Colonic mucosa (tissue), 4 donors: ENCODE measurements at regions not wholly inside any gene's neighbourhood (a gene's known extent, or its start where the extent isn't known, plus 50 kb on each side); places are given as distances from the start of the nearest gene placed in this dataset.

Source experiments
- DNase-seq: peaks from one replicate; pipeline ENCODE4 v3.0.0-alpha.2; 2020
- H3K27ac ChIP-seq: fragments of 200-600 bp; one replicate; pipeline ENCODE4 v1.8.0; 2021
- H3K27me3 ChIP-seq: fragments of 200-600 bp; one replicate; pipeline ENCODE4 v1.8.0; 2021
- H3K36me3 ChIP-seq: fragments of 200-600 bp; one replicate; pipeline ENCODE4 v1.8.0; 2021
- H3K4me1 ChIP-seq: fragments of 200-600 bp; one replicate; pipeline ENCODE4 v1.8.0; 2021; ENCODE audit warnings: mild to moderate bottlenecking
- H3K4me3 ChIP-seq: fragments of 200-600 bp; one replicate; pipeline ENCODE4 v1.8.0; 2021
- H3K9ac ChIP-seq, 2 donors: one replicate each; pipeline ENCODE4 v1.7.0; 2013; ENCODE audit warnings: control low read depth in 2 of 2, low read depth in 2 of 2, low read length in 2 of 2
- H3K9me3 ChIP-seq: fragments of 200-600 bp; one replicate; pipeline ENCODE4 v1.8.0; 2021
- intact Hi-C: fragments of 100-400 bp; cut with DNase I; formaldehyde crosslinking; loops from one replicate; pipeline ENCODE4 v1.14.1; 2022
- TF ChIP-seq, protein P1 (sequence below): fragments of 200-600 bp; IDR thresholded peaks from one replicate; pipeline ENCODE4 v1.8.0; 2022; ENCODE audit warnings: antibody characterized with exemption, mild to moderate bottlenecking
- donor health status: healthy.
- donor health status: DM: no; HTN: no; CAD: no.
- donor health status: DM: no; HTN: no; CAD: no.

DNA sequence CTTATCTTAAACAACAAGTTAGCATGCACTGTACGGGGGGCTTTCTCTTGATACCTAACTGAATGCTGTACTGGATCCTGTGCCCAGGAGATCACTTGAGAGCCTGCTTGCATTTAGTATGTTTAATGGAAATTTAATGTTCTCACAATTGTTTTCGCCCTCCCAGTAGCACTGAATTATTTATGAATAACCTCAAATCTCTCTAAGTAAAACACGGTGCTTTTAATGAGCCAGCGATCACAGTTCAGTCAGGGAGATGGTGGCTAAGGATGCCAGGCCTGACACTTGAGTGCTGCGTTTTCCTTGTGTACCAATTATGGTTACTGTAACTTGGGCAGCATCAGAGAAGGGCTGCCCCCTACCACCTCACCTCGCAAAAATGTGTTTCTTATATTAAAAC, 115.5 kb upstream of the ADARB2 start:
- Histone ChIP-seq H3K27me3 (no peaks in the 10 kb centered on the region), H3K4me3 (no peak overlapping the region), H3K9ac (no peak overlapping the region), H3K36me3 (no peaks in the 10 kb centered on the region), H3K9me3 (no peaks in the 10 kb centered on the region), H3K27ac (no peak overlapping the region), H3K4me1 (no peaks in the 10 kb centered on the region)
- TF ChIP-seq, protein P1, sequence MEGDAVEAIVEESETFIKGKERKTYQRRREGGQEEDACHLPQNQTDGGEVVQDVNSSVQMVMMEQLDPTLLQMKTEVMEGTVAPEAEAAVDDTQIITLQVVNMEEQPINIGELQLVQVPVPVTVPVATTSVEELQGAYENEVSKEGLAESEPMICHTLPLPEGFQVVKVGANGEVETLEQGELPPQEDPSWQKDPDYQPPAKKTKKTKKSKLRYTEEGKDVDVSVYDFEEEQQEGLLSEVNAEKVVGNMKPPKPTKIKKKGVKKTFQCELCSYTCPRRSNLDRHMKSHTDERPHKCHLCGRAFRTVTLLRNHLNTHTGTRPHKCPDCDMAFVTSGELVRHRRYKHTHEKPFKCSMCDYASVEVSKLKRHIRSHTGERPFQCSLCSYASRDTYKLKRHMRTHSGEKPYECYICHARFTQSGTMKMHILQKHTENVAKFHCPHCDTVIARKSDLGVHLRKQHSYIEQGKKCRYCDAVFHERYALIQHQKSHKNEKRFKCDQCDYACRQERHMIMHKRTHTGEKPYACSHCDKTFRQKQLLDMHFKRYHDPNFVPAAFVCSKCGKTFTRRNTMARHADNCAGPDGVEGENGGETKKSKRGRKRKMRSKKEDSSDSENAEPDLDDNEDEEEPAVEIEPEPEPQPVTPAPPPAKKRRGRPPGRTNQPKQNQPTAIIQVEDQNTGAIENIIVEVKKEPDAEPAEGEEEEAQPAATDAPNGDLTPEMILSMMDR = no peak
- DNase-seq = no peak
- intact Hi-C loops = no loop called here

DNA sequence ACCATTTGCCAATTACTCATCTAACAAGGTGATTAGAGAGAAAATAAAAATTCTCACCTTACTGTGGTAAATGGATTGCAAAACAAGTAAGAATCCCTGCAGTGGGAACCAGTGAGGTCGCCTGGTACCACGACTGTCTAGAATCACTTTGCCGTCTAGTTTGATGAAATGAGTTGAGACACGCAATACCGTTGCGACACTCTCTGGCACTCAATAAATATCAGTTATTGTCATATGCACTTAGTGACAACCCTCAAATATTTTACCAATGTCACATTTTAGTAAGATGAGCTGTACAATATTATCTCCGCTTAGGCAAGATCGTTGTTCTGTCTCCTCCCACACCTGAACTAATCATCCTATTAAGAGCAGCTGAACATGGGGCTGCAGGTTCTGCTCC, 114.4 kb upstream of the ADARB2 start:
- H3K9me3 ChIP-seq = no peaks in the 10 kb centered on the region
- no peaks in the 10 kb centered on the region for H3K4me1 ChIP-seq
- TF ChIP-seq, protein P1 = no peak
- H3K36me3 ChIP-seq = no peaks in the 10 kb centered on the region
- intact Hi-C loops = no loop called here
- DNase-seq = no peak
- no peaks in the 10 kb centered on the region for H3K27me3 ChIP-seq
- no peak overlapping the region for H3K27ac ChIP-seq
- no peak overlapping the region for H3K9ac ChIP-seq
- no peak overlapping the region for H3K4me3 ChIP-seq

DNA sequence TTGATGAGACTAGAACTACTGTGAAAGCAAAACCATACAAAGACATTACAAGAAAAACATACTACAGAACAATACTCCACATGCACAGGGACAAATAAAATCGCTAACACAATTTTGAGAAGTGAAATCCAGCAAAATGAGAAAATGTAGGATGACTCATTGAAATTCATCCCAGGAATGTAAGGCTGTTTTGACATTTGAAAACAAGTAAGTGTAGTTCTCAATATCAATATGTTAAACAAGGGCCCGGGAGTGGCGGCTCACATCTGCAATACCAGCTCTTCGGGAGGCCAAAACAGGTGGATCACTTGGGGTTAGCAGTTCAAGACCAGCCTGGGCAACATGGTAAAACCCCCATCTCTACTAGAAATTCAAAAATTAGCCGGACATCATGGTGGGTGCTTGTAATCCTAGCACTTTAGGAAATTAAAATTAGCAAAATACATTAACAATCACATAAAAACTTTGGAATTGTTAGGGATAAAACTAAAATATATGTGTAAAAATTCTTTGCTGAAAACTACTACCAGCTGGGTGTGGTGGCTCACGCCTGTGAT, 113.7 kb upstream of the ADARB2 start:
- no peaks in the 10 kb centered on the region for H3K4me1 ChIP-seq
- intact Hi-C loops = no loop called here
- no peak overlapping the region for H3K27ac ChIP-seq
- H3K9ac ChIP-seq = no peak overlapping the region
- H3K36me3 ChIP-seq = no peaks in the 10 kb centered on the region
- no peaks in the 10 kb centered on the region for H3K9me3 ChIP-seq
- TF ChIP-seq, protein P1 = no peak
- DNase-seq = no peak
- H3K27me3 ChIP-seq = no peaks in the 10 kb centered on the region
- no peak overlapping the region for H3K4me3 ChIP-seq

DNA sequence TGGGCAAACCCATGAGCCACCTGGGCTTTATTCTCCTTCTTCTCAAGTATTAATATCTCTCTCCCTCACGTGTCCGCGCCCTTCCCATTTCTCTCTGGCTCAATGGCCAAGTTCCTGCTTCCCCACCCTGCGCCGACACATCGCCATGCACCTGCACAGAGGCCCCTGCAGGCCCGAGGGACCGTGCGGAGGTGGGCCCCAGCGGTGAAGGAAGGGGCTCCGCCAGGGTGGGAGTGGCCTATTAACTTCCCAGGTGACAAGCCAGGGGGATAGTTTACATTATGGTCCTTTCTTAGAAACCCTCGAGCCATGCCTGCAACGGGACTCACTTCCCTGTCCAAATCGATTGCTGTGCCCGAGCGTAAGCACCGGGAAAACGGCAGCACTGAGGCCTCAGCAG, 110.0 kb upstream of the ADARB2 start:
- no peak for DNase-seq
- intact Hi-C loops = no loop called here
- H3K9me3 ChIP-seq = no peaks in the 10 kb centered on the region
- no peaks in the 10 kb centered on the region for H3K4me1 ChIP-seq
- H3K36me3 ChIP-seq = no peaks in the 10 kb centered on the region
- no peaks in the 10 kb centered on the region for H3K27me3 ChIP-seq
- TF ChIP-seq, protein P1 = no peak
- H3K9ac ChIP-seq = no peak overlapping the region
- no peak overlapping the region for H3K4me3 ChIP-seq
- no peak overlapping the region for H3K27ac ChIP-seq

DNA sequence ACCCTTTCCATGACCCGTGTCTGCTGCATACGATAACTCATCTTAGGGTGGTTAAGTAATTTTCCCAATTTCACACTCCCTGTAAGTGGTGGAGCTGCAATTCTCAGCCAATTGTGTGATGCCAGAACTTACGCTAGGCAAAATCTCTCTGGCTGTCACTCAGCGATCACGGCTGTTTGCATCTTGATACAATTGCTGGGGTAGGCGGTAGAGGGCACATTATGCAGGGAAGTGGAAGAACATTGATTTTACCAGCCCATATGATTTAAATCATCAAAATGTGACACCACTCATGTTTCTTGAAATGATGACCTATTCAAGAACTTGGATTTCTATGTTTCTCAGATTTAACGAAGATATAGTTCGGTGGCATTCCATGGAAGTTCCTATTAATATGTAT, 108.7 kb upstream of the ADARB2 start:
- Histone ChIP-seq H3K4me3 (no peak overlapping the region), H3K9me3 (no peaks in the 10 kb centered on the region), H3K27ac (no peak overlapping the region), H3K27me3 (no peaks in the 10 kb centered on the region), H3K9ac (no peak overlapping the region), H3K4me1 (no peaks in the 10 kb centered on the region), H3K36me3 (no peaks in the 10 kb centered on the region)
- TF ChIP-seq, protein P1 = no peak
- intact Hi-C loops = no loop called here
- DNase-seq = no peak

DNA sequence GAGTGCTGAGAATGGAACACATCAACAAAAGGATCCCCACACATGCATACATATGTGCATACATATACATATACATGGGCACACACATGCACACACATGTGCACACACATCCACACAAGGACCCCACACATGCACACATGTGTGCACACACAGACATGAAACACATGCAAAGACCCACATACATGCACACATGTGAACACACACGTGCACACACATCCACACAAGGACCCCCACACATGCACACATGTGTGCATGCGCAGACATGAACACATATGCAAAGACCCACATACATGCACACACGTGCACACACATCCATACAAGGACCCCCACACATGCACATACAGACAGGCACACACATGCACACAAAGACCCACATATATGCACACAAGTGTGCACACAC, 104.4 kb upstream of the ADARB2 start:
- no peaks in the 10 kb centered on the region for H3K4me1 ChIP-seq
- H3K36me3 ChIP-seq = no peaks in the 10 kb centered on the region
- TF ChIP-seq, protein P1 = no peak
- no peak overlapping the region for H3K4me3 ChIP-seq
- no peaks in the 10 kb centered on the region for H3K9me3 ChIP-seq
- no peak overlapping the region for H3K27ac ChIP-seq
- H3K9ac ChIP-seq = no peak overlapping the region
- DNase-seq = no peak
- intact Hi-C loops = no loop called here
- H3K27me3 ChIP-seq = no peaks in the 10 kb centered on the region
